ENCODE measurements at regions not wholly inside any gene's neighbourhood (a gene's known extent, or its start where the extent isn't known, plus 50 kb on each side); places are given as distances from the start of the nearest gene placed in this dataset.
"Not testable (repeated sequence)": the region's sequence is repeated elsewhere in the genome, so short reads cannot be mapped to it uniquely, and the experiment has no call there.

DNA sequence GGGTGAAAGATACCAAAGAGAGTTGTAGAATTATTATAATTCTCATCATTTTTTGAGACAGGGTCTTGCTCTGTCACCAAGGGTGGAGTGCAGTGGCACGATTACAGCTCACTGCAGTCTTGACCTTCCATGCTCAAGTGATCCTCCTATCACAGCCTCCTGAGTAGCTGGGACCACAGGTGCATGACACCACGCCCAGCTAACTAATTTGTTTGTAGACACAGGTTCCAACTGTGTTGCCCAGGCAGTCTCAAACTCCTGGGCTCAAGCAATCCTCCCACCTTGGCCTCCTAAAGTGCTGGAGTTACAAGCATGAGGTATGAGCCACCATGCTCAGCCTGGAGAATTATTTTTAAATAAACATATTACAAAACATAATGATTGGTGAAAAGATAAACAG, 92.8 kb upstream of the MSH6 start:
- no peak for ATAC-seq
- TF ChIP-seq ARNTL (CRISPR knock-in tag; IDR thresholded peaks at IDR 0.05; ENCODE audit: borderline replicate concordance, low read depth) (no peak), ZNF8 (CRISPR knock-in tag; IDR thresholded peaks at IDR 0.05) (no peak), OSR1 (CRISPR knock-in tag; IDR thresholded peaks at IDR 0.05) (no peak), ZFP30 (CRISPR knock-in tag; IDR thresholded peaks at IDR 0.05) (no peak), RARB (CRISPR knock-in tag; IDR thresholded peaks at IDR 0.05) (no peak)
- TF ChIP-seq, protein P1, sequence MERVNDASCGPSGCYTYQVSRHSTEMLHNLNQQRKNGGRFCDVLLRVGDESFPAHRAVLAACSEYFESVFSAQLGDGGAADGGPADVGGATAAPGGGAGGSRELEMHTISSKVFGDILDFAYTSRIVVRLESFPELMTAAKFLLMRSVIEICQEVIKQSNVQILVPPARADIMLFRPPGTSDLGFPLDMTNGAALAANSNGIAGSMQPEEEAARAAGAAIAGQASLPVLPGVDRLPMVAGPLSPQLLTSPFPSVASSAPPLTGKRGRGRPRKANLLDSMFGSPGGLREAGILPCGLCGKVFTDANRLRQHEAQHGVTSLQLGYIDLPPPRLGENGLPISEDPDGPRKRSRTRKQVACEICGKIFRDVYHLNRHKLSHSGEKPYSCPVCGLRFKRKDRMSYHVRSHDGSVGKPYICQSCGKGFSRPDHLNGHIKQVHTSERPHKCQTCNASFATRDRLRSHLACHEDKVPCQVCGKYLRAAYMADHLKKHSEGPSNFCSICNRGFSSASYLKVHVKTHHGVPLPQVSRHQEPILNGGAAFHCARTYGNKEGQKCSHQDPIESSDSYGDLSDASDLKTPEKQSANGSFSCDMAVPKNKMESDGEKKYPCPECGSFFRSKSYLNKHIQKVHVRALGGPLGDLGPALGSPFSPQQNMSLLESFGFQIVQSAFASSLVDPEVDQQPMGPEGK (CRISPR knock-in tag; IDR thresholded peaks at IDR 0.05; ENCODE audit: borderline replicate concordance): no peak

GRCh38 chr2:47689118-47689517, 93.8 kb upstream of the MSH6 start:
- not testable (repeated sequence) for ATAC-seq

GRCh38 chr2:47688561-47688960, 94.4 kb upstream of the MSH6 start:
- ATAC-seq: no peak
- TF ChIP-seq OSR1 (CRISPR knock-in tag; IDR thresholded peaks at IDR 0.05): no peak
- no peak for TF ChIP-seq ZNF565 (CRISPR knock-in tag; conservative IDR thresholded peaks at IDR 0.05; ENCODE audit: low read depth)
- no peak for TF ChIP-seq TOX (CRISPR knock-in tag; IDR thresholded peaks at IDR 0.05; ENCODE audit: borderline replicate concordance)
- TF ChIP-seq GLIS3 (CRISPR knock-in tag; IDR thresholded peaks at IDR 0.05): no peak
- TF ChIP-seq TCF4 (CRISPR knock-in tag; IDR thresholded peaks at IDR 0.05; ENCODE audit: borderline replicate concordance): no peak
- no peak for TF ChIP-seq ZNF70 (CRISPR knock-in tag; IDR thresholded peaks at IDR 0.05)
- TF ChIP-seq ZFP30 (CRISPR knock-in tag; IDR thresholded peaks at IDR 0.05): no peak
- no peak for TF ChIP-seq CSDC2 (CRISPR knock-in tag; IDR thresholded peaks at IDR 0.05)
- no peak for TF ChIP-seq RARB (CRISPR knock-in tag; IDR thresholded peaks at IDR 0.05)

DNA sequence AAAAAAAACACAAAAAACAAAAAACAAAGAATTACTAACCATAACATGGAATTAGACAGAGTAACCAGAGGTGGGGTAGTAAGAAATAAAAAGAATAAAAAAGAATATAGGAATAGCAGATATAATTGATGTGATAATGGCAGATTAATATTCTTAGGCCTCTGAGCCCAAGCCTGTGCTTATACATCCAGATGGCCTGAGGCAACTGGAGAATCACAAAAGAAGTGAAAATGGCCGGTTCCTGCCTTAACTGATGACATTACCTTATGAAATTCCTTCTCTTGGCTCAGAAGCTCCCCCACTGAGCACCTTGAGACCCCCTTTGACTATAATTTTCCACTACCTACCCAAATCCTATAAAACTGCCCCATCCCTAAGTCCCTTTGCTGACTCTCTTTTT, 95.1 kb upstream of the MSH6 start:
- no peak for ATAC-seq
- TF ChIP-seq CREB5 (CRISPR knock-in tag; IDR thresholded peaks at IDR 0.05; ENCODE audit: low read depth) (no peak), ARNTL (CRISPR knock-in tag; IDR thresholded peaks at IDR 0.05; ENCODE audit: borderline replicate concordance, low read depth) (no peak), ZNF565 (CRISPR knock-in tag; conservative IDR thresholded peaks at IDR 0.05; ENCODE audit: low read depth) (no peak), CSRNP3 (CRISPR knock-in tag; IDR thresholded peaks at IDR 0.05) (no peak), ZFP30 (CRISPR knock-in tag; IDR thresholded peaks at IDR 0.05) (no peak), ZNF8 (CRISPR knock-in tag; IDR thresholded peaks at IDR 0.05) (no peak), TCF4 (CRISPR knock-in tag; IDR thresholded peaks at IDR 0.05; ENCODE audit: borderline replicate concordance) (no peak), BACH2 (CRISPR knock-in tag; IDR thresholded peaks at IDR 0.05; ENCODE audit: borderline replicate concordance) (no peak)

DNA sequence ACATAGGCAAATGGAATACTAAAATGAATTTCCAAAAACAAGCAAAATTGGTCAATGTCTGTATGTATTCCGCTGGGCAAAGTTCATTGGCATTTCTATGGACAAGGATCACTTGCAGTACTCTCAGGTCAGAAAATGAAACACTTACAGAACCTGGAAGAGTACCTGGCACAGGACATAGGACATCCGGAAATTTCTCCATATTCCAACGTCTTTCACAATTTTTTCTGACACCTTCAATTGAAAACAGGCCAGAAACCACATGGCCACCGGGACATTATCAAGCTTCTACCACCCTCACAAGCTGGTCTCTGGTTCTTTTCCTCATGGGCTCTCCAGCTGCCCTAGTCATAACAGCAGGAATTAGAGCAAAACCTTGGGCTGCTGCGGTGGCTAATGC, 96.9 kb upstream of the MSH6 start:
- no peak for ATAC-seq

More for the DNA sequence above, 96.9 kb upstream of the MSH6 start:
- TF ChIP-seq OSR1 (CRISPR knock-in tag; IDR thresholded peaks at IDR 0.05) (no peak), ZC3H10 (CRISPR knock-in tag; IDR thresholded peaks at IDR 0.05) (no peak), ZNF565 (CRISPR knock-in tag; conservative IDR thresholded peaks at IDR 0.05; ENCODE audit: low read depth) (no peak), BACH2 (CRISPR knock-in tag; IDR thresholded peaks at IDR 0.05; ENCODE audit: borderline replicate concordance) (no peak), PPARA (CRISPR knock-in tag; IDR thresholded peaks at IDR 0.05; ENCODE audit: borderline replicate concordance) (no peak), ZNF8 (CRISPR knock-in tag; IDR thresholded peaks at IDR 0.05) (no peak), TOX (CRISPR knock-in tag; IDR thresholded peaks at IDR 0.05; ENCODE audit: borderline replicate concordance) (no peak), ESRRG (CRISPR knock-in tag; IDR thresholded peaks at IDR 0.05) (no peak), TCF4 (CRISPR knock-in tag; IDR thresholded peaks at IDR 0.05; ENCODE audit: borderline replicate concordance) (no peak), ZFP30 (CRISPR knock-in tag; IDR thresholded peaks at IDR 0.05) (no peak), GLIS3 (CRISPR knock-in tag; IDR thresholded peaks at IDR 0.05) (no peak), ARNTL (CRISPR knock-in tag; IDR thresholded peaks at IDR 0.05; ENCODE audit: borderline replicate concordance, low read depth) (no peak), CREB5 (CRISPR knock-in tag; IDR thresholded peaks at IDR 0.05; ENCODE audit: low read depth) (no peak)
